NCI-H1092 (cell line): ENCODE measurements at regions not wholly inside any gene's neighbourhood (a gene's known extent, or its start where the extent isn't known, plus 50 kb on each side); places are given as distances from the start of the nearest gene placed in this dataset.

ENCODE experiments used
- DNase-seq: peaks from one replicate; lab custom pipeline; 2025; lab: John Stamatoyannopoulos, UW

DNA sequence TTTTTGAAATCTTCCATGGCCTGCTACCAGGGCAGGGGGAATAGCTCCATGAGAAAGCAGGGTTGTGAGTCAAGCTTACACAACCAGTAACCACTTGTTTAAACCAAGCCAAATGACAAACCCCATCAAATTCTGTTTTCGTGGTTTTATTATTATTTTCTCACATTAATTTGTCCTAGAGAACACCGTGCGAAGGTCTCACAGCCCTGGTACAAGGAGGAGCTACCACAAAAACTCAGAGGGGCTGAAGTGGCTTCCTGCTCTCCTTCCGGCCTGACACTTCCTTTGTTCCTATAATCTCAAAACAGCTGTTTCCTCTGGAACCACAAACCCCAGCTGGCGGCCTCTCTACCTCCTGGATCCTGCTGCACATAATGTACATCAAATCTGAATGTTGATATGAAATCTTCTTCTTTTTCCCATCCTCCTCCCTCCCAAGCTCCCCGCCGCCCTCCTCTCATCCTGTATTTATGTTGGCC is 375.9 kb downstream of the MCTP2 start:
- no peak for DNase-seq

DNA sequence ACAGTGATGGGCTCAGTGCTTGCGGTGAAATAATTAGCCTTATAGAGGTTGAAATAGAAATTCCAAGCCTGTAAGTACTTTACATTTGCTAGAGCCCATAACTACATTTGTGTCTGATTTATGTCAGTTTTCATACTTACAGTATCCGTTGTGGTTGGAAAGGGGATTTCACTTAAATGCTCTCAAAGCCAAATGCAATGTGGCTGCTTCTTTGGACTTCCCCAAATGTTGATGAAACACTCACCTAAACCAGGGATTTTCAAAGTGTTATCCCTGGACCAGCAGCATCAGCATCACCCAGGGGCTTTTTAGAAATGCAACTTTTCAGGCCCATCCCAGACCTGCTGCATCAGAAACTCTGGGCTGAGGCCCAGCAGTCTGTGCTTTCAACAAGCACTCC is 378.7 kb downstream of the MCTP2 start:
- no peak for DNase-seq

DNA sequence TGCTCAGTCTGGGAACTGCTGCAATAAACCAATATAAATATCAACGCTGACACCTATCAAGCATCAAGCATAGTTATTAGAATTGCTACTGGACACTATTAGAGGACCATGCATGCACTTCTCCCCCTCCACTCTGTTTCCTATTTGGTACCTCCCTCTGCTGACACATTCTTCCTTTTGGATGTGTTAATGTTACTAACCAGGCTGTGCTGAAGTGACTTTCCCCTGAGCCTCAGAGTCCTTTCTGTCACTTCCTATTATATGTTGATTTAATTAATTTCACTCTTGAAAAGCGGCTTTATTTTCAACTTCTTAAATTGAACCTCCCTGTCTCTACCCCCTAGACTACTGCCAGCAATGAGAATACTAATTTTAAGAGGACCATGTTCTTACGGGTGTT is 379.1 kb downstream of the MCTP2 start:
- no peak for DNase-seq

DNA sequence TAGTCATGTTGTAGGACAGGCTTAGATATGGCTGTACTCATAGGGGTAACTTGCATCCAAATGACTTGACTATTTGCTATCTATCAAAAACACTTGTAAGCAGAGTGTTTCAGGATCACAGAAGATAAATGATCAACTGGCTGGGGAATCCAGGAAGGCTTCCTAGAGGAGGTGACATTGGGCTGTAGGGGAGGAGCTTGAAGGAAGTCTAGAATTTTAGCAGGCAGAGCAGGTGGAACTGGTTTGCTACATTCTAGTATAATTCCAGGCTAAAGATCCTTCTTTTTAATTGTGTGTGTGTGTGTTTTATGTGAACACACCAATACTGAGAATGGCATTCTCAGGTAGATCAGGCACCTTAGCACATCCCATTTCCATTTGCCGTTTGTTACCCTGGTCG is 380.3 kb downstream of the MCTP2 start:
- no peak for DNase-seq

DNA sequence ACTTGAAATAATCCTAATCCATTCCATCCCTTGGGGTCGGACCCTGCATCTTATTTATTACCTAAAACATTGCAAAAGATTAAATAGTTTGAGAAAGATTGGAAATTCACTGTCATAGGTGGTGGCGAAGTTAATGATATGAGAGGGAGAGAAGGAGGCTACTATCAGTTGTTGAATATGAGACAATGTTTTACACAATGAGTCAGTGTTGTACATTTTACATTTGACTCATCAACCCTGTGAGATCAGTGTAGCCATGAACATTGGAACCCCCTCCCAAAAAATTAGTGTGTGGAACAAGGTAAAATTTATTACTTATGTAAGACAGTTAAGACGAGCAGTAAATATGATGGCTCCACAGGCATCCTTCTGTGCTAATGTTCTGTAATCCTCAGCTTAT is 384.3 kb downstream of the MCTP2 start:
- no peak for DNase-seq

DNA sequence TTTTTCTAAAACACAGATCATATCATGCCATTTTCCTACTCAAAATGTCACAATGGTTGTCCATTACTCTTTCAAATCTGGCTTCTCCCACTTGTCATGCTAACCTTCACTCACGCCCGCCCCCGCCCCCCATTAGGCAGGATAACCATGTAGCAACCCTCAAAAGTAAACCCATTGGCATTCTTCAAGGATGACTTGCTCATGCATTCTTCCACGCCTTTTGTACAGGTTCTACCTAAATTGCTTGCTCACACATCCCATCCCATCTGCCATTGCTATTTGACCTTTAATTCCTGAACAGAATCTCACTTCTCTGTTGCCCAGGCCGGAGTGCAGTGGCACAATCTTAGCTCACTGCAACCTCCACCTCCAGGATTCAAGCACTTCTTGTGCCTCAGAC is 389.3 kb downstream of the MCTP2 start:
- no peak for DNase-seq

DNA sequence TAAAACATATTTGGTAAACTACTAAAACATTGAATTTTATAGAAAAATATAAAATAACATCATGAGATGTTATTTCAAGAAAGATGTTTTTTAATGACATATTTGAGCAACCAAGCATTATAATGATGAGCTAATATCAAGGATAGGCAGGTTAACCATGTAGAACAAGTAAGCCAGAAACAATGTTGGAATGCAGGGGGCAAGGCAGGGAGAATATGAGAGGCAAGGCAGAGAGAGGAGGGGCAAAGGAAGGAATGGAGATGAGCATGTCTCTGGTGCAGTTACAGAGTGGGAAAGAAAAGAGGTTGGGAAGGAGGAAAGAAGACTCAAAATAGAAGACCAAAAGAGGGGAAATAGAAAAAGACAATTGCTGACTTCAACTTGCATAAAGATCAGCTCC is 390.4 kb downstream of the MCTP2 start:
- no peak for DNase-seq

DNA sequence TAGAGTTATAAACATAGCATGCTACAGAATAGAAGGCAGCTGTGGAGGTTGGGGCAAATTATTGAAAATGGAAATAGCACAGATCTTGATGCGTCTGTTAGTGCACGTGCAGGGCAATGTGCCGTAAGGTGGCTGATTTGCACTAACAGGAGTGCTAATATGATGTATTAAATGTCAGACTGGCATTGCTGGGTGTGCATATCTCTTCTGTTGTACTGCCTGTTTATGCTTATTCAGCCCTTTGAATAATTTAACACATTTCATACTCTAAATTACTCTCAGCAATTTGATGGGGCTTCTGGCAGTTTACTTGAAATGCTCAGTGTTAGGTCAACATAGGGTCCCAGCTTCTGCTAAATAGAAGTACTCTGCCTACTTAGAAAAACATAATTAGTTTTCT is 395.6 kb downstream of the MCTP2 start:
- no peak for DNase-seq

DNA sequence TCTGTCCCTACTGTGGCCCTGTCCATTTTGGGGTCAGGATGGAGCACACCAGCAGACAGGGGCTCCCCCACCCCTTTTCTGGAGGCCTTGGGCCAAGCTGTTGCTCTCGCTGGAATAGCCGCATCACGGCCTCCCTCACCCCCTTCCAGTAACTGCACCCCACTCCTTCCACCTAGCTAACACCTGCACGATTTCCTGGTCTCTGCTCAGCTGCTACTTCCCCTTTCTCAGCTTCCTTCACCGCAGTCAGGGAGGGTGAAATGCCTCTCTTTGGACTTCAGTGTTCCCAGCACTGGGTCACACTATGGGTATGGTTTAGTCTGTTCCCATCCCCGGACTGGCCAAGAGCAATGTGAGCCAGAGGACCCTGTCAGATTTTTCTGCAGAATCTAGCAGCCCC is 400.2 kb downstream of the MCTP2 start:
- no peak for DNase-seq

DNA sequence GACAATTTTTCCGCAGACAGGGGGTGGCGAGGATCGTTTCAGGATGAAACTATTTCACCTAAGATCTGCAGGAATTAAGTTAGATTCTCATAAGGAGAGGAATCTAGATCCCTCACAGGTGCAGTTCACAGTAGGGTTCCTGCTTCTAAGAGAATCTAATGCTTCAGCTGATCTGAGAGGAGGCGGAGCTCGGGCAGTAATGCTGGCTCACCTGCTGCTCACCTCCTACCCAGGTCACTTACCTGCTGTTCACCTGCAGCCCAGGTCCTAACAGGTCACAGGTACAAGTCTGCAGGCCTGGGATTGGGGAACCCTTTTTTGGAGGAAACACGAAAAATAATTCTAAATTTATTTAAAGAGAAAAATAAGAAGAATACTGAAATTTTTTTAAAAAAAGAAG is 406.8 kb downstream of the MCTP2 start:
- DNase-seq: no peak

DNA sequence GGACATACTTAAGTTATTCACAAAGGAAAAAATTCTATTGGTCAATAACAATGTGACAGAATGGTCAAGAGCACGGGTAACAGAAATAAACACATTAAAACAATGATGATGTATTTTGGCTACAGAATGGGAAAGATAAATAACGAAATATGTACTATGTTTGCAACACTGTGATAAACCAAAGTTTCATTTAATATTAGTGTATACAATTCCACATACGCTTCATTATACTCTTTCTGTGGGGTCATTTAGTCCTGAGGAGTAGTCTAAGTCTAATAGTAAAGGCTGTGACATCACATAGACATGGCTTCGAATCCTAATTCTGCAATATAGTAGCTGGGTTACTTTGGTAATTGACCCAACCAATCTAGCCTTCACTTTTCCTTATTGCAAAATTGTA is 408.3 kb downstream of the MCTP2 start:
- no peak for DNase-seq

DNA sequence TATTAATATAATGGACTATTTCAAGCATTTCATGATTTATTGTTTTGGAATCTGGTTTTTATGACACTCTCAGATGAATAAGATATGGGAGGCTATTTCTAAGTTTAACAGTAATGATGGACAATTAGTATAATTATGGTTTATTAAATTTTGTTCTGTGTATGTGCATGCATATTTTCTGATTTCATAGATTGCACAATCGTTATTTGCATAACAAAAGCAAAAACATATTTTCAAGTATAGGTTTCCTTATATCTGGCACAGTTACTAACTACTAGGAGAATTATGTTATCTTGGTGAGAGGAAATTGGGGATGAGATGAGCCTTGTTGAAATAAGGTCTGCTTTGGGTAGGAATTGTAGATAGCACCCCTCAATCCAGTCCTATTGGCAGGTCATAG is 413.1 kb downstream of the MCTP2 start:
- DNase-seq: no peak

DNA sequence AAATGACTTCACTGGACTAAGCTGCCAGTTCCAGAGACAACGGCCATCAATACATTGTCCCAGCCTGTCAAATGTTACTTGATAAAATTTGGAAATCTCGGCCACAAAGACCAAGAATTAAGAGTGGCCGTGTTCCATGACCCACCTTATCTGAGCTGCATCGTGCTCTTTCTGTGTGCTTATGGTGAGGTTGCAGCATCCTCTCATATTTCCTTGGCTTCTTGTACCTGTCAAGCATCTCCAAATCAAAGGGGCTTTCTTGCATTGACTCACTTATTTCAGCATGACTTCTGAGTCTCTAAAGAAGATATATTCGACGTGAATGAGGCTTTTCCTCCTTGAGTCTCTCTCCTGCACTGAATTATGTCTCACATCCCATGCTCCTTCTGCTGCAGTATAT is 421.7 kb downstream of the MCTP2 start:
- no peak for DNase-seq

DNA sequence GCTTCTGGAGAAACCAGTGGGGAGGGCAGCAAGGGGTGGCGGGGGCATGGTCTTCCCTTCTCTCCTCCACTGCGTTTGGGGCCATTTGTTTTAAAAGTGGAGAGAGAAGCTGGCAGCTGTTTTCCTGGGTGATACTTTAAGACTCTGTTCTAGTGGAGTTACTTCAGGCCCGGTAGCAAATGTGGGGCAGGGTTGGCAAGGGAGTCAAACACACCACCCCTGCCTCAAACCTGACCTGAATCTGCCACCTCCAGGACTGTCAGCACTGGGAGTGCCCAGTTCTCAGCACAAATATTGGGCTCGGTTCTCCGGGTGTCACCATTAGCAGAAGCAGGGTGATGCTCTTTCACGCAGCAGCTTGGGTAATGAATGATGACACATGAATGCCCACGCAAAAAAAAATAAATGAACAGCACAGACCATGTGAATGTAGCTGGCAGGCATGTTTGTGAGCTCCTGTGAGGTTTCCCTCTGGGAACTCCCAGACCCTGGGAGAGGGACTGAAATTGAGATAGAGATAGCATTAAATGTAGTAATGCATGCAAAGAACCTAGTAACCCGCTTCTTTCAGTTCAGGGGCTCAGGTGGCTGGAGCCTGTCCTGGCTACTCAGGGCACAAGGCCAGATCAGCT is 424.0 kb downstream of the MCTP2 start:
- DNase-seq: no peak

DNA sequence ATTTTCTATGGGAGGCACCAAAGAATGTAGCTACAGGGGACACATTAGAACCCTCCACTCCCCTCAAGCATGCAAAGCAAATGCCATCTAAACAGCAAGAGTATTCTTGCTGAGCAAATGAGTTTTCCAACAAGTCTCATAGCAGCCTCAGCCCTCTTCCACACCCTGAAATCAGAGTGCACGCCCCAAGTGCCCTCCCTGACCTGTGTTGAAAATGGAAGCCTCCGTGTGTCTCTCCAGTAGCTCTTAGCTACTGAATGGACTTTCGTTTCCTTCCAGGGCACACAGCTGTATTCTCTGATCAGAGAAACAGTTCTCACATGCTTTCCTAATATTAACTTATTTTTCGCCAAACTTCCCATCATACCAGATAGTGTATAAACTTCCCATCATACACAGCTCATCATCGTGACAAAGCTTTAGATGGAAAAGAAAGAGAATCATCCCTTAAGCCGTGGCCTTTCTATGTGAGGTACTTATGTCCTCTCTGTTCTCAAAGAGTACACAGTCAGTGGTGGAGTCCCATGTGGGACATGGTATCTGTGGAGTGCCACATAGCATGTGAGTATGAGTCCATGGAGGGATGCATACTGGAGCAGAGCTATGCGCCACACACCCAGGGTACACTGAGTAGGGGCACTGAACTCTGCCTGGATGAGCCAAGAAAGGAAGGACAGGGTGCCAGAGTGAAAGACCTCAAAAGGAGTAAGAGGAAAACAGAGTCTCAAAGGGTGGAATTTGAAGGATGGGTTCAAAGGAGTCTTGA is 434.5 kb downstream of the MCTP2 start:
- no peak for DNase-seq

DNA sequence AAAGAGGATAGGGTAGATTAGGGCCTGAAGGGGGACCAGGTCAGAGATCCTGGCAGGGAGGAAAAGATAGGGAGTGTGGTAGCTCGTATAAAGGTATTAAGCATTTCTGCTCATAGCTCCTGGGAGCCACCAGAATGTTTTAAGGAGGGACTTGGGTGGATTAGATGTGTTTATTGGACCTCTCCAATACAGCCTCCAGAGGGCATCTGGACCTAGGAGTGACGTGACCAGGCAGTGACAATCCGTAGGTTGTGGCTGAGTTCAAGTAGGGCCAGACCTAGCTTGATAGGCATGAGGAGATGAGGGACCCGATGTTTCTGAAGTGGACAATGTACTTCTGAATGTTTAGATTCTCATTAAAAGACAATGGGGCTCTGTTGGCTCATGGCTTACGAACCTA is 435.2 kb downstream of the MCTP2 start:
- DNase-seq: no peak

DNA sequence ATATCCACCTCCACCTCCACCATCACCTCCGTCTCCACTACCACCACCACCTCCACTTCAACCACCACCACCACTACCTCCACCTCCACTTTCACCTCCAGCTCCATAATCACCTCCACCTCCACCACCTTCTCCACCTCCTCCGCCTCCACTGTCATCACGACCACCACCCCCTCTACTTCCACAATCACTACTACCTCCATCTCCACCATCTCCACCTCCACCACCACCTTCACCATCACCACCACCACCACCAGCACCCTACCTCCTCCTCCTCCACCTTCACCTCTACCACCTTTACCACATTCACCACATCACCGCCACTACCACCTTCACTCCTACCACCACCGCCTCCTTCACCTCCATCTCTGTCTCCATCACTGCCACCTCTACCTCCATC is 435.7 kb downstream of the MCTP2 start:
- no peak for DNase-seq

DNA sequence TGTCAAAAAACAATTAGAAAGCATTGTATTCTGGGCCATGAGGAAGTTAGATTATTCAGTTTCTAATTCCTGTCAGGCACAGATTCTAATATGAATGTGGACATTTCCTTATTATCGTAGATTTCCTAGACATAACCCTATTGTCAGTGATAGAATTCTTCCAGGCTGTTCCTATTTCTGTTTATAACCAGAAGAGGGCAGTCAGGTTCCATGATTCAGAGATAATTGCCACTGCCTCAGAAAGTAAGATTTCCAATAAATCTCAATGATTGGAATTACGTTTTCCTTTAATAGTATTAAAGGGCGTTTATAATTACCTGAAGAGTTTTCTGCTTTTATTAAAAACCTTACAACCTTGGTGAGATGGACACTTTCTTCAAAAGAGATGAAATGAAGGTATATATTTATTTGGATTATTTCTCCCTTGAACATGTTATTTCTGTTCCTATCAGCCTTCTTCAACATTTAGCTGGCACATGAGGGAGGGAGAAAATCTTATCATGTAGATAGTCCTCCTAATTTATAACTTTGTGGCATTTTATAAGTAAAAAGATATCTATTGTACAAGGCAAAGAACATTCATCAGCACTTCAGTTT is 439.2 kb downstream of the MCTP2 start:
- no peak for DNase-seq

DNA sequence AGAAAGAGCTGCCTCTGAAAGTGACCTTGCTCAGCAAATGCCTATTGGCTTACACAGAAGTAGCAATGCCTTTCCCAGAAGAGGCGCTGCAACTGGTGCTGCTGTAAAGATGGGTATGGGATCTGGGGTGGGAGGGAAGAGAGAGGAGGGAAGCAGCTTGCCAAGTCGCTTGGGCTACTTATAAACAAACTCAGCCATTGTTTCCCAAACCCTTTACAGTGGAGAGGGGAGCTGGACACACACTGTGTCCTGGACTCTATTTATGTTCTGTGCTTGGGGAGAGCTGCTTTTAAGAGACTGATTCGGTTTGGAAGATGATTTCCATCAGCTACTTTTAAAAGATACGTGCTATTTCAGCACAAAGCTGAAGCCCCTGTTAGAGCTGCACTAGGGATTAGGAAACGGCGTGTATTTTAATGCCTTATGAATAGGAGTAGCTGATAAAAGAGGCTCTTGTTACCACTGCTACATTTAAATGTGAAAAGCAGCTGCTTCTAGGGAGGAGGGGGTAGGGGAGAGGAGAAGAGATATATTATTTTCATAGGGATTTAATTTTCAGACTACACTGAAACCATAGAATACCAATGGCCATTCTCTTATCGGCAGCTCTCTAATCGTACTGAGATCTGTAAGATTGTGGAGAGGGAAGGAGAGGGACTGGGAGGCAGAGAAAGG is 440.6 kb downstream of the MCTP2 start:
- DNase-seq: peak; percentile 12

DNA sequence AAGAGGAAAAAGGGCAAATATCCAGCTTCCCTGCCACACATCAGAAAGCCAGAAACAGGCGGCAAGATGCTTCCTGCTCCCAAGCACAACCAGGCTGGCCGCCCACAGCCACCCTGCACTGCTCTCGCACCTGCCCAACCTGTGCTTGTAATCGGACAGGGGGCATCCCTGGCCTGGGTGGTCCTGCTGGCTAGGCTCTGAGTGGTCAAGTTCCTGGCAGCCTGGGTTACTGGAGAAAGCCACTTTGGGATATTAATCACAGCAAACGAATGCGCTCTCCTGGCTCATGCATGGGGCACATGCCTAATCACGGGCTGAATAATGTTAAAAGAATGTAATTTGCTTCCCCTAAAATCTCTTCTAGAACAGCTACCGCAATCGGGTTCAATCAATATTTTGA is 442.4 kb downstream of the MCTP2 start:
- no peak for DNase-seq

DNA sequence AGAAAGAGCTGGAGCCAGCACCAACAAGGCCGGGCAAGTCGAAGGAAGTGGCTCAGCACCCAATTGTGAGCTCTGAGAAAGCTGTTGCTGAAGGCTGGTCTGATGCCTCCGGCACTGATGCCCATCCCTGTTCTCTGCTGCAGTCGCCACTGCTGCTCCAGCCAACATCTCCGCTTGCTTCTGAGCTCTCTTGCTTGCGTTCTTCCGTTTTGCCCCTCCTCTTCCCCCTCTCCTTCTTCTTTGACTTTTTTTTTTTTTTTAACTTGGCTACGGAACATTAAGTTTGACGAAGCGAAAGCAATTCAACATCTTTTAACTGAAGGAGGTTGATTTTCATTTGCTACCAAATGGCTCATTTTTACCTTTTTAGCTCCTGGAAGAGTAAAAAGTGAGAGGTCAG is 442.9 kb downstream of the MCTP2 start:
- DNase-seq: no peak

DNA sequence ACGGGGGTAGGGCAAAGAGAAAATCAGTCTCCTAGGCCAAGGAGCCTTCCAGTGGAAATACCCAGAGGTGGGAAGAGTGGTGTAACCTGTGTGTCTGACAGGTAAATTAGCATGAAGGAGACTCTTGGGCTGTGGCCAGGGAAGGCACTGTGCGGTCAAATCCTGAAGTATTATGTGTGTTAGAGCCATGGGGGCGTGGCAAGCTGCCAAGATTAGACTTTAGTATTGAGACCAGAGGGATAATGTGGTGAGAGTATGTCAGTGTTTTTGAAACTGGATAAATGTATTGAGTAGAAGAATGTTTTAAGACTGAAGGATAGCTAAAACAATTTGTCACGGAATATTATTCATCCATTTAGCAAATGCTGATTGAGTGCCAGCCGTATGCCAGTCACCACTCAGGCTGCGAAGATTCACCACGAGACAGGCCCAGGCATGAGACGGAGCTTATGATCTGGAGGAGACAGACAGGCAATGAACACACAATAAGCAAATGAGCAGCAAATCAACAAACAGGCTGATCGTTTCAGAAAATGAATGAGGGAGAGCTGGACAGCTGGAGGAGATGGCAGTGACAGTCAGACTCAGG is 445.9 kb downstream of the MCTP2 start:
- DNase-seq: no peak

DNA sequence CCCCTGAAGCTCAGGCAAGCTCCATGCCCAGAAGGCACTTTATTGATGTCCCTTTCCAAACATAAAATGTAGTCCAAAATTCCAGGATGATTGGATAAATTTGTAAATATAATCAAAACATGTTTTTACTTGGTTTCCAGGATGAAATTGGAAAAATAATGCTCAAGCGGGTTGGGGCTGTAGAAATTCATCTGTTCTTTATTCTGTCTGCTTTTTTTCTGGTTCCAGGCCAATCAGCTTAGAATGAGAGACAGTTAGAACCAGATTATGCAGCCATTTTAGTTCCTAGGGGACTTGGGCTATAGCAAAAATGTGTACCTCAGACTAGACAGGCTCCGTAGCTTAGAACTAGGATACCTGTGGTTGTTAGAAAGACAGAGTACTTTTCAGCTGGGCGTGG is 450.8 kb downstream of the MCTP2 start:
- DNase-seq: no peak
